HepG2 (cell line): ENCODE measurements at regions not wholly inside any gene's neighbourhood (a gene's known extent, or its start where the extent isn't known, plus 50 kb on each side); places are given as distances from the start of the nearest gene placed in this dataset.

ENCODE experiments used
- ATAC-seq: fragments of 200-7000 bp; cut with Tn5 transposase; 3 replicates; pipeline ENCODE4 v1.9.1; 2020; ENCODE audit warnings: mild to moderate bottlenecking, moderate library complexity
- BruUV-seq: library from RNA; stranded (reverse); fragments of 400-500 nt; replicated peaks from 2 replicates; lab custom pipeline; 2021; lab: Mats Ljungman, UMichigan
- CTCF ChIA-PET: fragments of 300-600 bp; formaldehyde crosslinking; extraction: SDS; loops from one replicate; lab custom pipeline; 2021; ENCODE audit warnings: low total read pairs, inconsistent platforms, low intra/inter-chr PET ratio; lab: Yijun Ruan, JAX
- POLR2A ChIA-PET: fragments of 350-600 bp; sonication (Branson Sonifier 250); formaldehyde crosslinking; loops from one replicate; lab custom pipeline; 2020; ENCODE audit warnings: antibody characterized with exemption, inconsistent platforms; lab: Yijun Ruan, JAX
- DNase-seq: peaks from one replicate; pipeline ENCODE4 v3.0.0-alpha.2; 2015; ENCODE audit warnings: low spot score
- FAIRE-seq: peaks from 3 replicates; lab custom pipeline; 2011; peaks lifted over from hg19 to GRCh38; lab: Jason Lieb, UNC
- H2AFZ ChIP-seq: one replicate; pipeline ENCODE4 v1.6.1; 2011; ENCODE audit warnings: low read length, inconsistent platforms
- H3K27ac ChIP-seq: fragments of 300-600 bp; 3 replicates; pipeline ENCODE4 v1.8.0; 2011; ENCODE audit warnings: mixed run types, mild to moderate bottlenecking, mixed read lengths, low read length, inconsistent platforms; ENCODE audit not compliant: insufficient read depth; ENCODE audit errors: extremely low read length
- H3K27me3 ChIP-seq, 2 experiments: fragments of 200-600 bp in 1 of 2; 2 replicates in 1 of 2; 3 replicates in 1 of 2; pipeline versions ENCODE4 v1.6.0 to v1.8.0; 2011; ENCODE audit warnings: low read length in 2 of 2, mild to moderate bottlenecking in 2 of 2, moderate library complexity in 2 of 2, inconsistent platforms in 1 of 2; ENCODE audit not compliant: insufficient read depth in 2 of 2, control insufficient read depth in 1 of 2
- H3K36me3 ChIP-seq, 2 experiments: fragments of 200-600 bp in 1 of 2; replicated peaks in 1 of 2; 2 replicates in 1 of 2; 3 replicates in 1 of 2; pipeline versions ENCODE4 v1.5.1 to v1.8.0; 2011; ENCODE audit warnings: low read length in 2 of 2, inconsistent platforms in 1 of 2; ENCODE audit not compliant: insufficient read depth in 2 of 2, control insufficient read depth in 1 of 2
- H3K4me1 ChIP-seq: 2 replicates; pipeline ENCODE4 v1.5.1; 2012; ENCODE audit warnings: low read length, inconsistent platforms; ENCODE audit not compliant: insufficient read depth
- H3K4me2 ChIP-seq: 2 replicates; pipeline ENCODE4 v1.6.0; 2011; ENCODE audit warnings: low read depth, low read length, inconsistent platforms
- H3K4me3 ChIP-seq, 3 experiments: fragments of 200-600 bp in 1 of 3; sonication (generic), shearing (Covaris generic) in 1 of 3; replicated peaks in 1 of 3; 2 replicates each; pipeline ENCODE4 v1.5.1; 2011 to 2016; ENCODE audit warnings: low read length in 3 of 3, inconsistent platforms in 2 of 3, low read depth in 2 of 3, mild to moderate bottlenecking in 2 of 3, control low read depth in 1 of 3, mixed read lengths in 1 of 3; ENCODE audit not compliant: insufficient read depth in 1 of 3
- H3K79me2 ChIP-seq: one replicate; pipeline ENCODE4 v1.6.1; 2011; ENCODE audit warnings: low read length, inconsistent platforms; ENCODE audit not compliant: insufficient read depth
- H3K9ac ChIP-seq: 2 replicates; pipeline ENCODE4 v1.6.0; 2011; ENCODE audit warnings: mild to moderate bottlenecking, low read depth, low read length, inconsistent platforms; ENCODE audit not compliant: insufficient read depth
- H3K9me3 ChIP-seq: 2 replicates; pipeline ENCODE4 v1.5.1; 2012; ENCODE audit warnings: mild to moderate bottlenecking, low read length
- H4K20me1 ChIP-seq: 2 replicates; pipeline ENCODE4 v1.6.0; 2011; ENCODE audit warnings: inconsistent platforms, mild to moderate bottlenecking, low read length, moderate library complexity; ENCODE audit not compliant: insufficient read depth
- AGO1 ChIP-seq: fragments of 200-400 bp; formaldehyde crosslinking; IDR thresholded peaks from 2 replicates; pipeline ENCODE4 v1.6.1; 2017; ENCODE audit warnings: mild to moderate bottlenecking, low read depth, low read length, moderate library complexity; ENCODE audit not compliant: poor library complexity, severe bottlenecking
- HOXA3 ChIP-seq: sonication (generic); formaldehyde crosslinking; IDR thresholded peaks from 2 replicates; pipeline ENCODE4 v1.5.0; 2020; ENCODE audit warnings: missing genetic modification reagents
- KDM4B ChIP-seq: sonication (generic); formaldehyde crosslinking; IDR thresholded peaks from 2 replicates; pipeline ENCODE4 v1.4.0; 2020; ENCODE audit warnings: missing genetic modification reagents
- PRPF4 ChIP-seq: fragments of 200-400 bp; formaldehyde crosslinking; IDR thresholded peaks from 2 replicates; pipeline ENCODE4 v1.6.1; 2016; ENCODE audit warnings: low read length, low read depth; ENCODE audit not compliant: poor library complexity, severe bottlenecking
- RFX1 ChIP-seq: fragments of 450-650 bp; IDR thresholded peaks from 2 replicates; pipeline ENCODE4 v1.6.1; 2017
- TP53 ChIP-seq: sonication (generic); formaldehyde crosslinking; conservative IDR thresholded peaks from 2 replicates; pipeline ENCODE4 v1.4.0; 2020; ENCODE audit warnings: missing genetic modification reagents
- ZNF280B ChIP-seq: sonication (generic); formaldehyde crosslinking; IDR thresholded peaks from 2 replicates; pipeline ENCODE4 v1.5.0; 2020; ENCODE audit warnings: missing genetic modification reagents, mild to moderate bottlenecking, borderline replicate concordance
- WGBS: methylation state at CpG from one replicate; pipeline ENCODE4 v1.1.6; 2017; ENCODE audit warnings: low lambda C conversion rate; 5-methylcytosine and 5-hydroxymethylcytosine counted together
- in situ Hi-C: cut with HindIII; loops from 2 replicates; pipeline ENCODE4 v1.10.0; 2017; ENCODE audit warnings: low pct_unique_long_range_greater_than_20kb; ENCODE audit not compliant: extremely low pct_ligation_motif_present
- intact Hi-C: fragments of 100-400 bp; cut with micrococcal nuclease; formaldehyde crosslinking; loops from one replicate; pipeline ENCODE4 v1.10.0; 2022; ENCODE audit not compliant: unreplicated experiment
- TF ChIP-seq, protein P1 (sequence below): sonication (generic); formaldehyde crosslinking; IDR thresholded peaks from 2 replicates; pipeline ENCODE4 v1.5.1; 2020; ENCODE audit warnings: mild to moderate bottlenecking, missing genetic modification reagents, moderate library complexity
- TF ChIP-seq, protein P2 (sequence below): sonication (generic); formaldehyde crosslinking; IDR thresholded peaks from 2 replicates; pipeline ENCODE4 v1.5.0; 2020; ENCODE audit warnings: missing genetic modification reagents
- TF ChIP-seq, protein P3 (sequence below): sonication (generic); formaldehyde crosslinking; IDR thresholded peaks from 2 replicates; pipeline ENCODE4 v1.8.1; 2022; ENCODE audit warnings: mild to moderate bottlenecking, missing genetic modification reagents

- TF ChIP-seq, protein P1, sequence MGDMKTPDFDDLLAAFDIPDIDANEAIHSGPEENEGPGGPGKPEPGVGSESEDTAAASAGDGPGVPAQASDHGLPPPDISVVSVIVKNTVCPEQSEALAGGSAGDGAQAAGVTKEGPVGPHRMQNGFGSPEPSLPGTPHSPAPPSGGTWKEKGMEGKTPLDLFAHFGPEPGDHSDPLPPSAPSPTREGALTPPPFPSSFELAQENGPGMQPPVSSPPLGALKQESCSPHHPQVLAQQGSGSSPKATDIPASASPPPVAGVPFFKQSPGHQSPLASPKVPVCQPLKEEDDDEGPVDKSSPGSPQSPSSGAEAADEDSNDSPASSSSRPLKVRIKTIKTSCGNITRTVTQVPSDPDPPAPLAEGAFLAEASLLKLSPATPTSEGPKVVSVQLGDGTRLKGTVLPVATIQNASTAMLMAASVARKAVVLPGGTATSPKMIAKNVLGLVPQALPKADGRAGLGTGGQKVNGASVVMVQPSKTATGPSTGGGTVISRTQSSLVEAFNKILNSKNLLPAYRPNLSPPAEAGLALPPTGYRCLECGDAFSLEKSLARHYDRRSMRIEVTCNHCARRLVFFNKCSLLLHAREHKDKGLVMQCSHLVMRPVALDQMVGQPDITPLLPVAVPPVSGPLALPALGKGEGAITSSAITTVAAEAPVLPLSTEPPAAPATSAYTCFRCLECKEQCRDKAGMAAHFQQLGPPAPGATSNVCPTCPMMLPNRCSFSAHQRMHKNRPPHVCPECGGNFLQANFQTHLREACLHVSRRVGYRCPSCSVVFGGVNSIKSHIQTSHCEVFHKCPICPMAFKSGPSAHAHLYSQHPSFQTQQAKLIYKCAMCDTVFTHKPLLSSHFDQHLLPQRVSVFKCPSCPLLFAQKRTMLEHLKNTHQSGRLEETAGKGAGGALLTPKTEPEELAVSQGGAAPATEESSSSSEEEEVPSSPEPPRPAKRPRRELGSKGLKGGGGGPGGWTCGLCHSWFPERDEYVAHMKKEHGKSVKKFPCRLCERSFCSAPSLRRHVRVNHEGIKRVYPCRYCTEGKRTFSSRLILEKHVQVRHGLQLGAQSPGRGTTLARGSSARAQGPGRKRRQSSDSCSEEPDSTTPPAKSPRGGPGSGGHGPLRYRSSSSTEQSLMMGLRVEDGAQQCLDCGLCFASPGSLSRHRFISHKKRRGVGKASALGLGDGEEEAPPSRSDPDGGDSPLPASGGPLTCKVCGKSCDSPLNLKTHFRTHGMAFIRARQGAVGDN (CRISPR knock-in tag) = peak; percentile 53; the same call in 1 of the 2 replicates
- peak; percentile 39; the same call in 1 of the 2 replicates for TF ChIP-seq HOXA3 (CRISPR knock-in tag)
These were observed 135.3 kb upstream of the HS3ST4 start (continued) for GRCh38 chr16:25556289-25556967.

GRCh38 chr16:25553711-25554436 is 137.9 kb upstream of the HS3ST4 start:
- no peak for ATAC-seq
- Histone ChIP-seq H4K20me1 (no peaks in the 10 kb centered on the region), H3K9ac (no peak overlapping the region), H3K4me2 (no peak overlapping the region), H3K4me1 (peaks cover 18% of the 10 kb centered on the region), H3K27me3 (no peaks in the 10 kb centered on the region), H3K4me3 (no peak overlapping the region), H3K27ac (no peak overlapping the region), H3K9me3 (peaks cover 31% of the 10 kb centered on the region), H3K79me2 (no peaks in the 10 kb centered on the region), H3K36me3 (no peaks in the 10 kb centered on the region), H2AFZ (no peak overlapping the region)
- no TSS peak for BruUV-seq
- intact Hi-C loops = no loop called here
- no peak for FAIRE-seq
- no peak for DNase-seq
- 95% methylated on average over 4 of the region's 4 CpGs for WGBS
- POLR2A ChIA-PET = no interaction called here
- in situ Hi-C loops = no loop called here
- CTCF ChIA-PET = no interaction called here
- TF ChIP-seq RFX1 (no peak), AGO1 (no peak), TP53 (peak; percentile 100), PRPF4 (no peak), ZNF280B (CRISPR knock-in tag) (no peak), KDM4B (no peak)
- TF ChIP-seq, protein P2, sequence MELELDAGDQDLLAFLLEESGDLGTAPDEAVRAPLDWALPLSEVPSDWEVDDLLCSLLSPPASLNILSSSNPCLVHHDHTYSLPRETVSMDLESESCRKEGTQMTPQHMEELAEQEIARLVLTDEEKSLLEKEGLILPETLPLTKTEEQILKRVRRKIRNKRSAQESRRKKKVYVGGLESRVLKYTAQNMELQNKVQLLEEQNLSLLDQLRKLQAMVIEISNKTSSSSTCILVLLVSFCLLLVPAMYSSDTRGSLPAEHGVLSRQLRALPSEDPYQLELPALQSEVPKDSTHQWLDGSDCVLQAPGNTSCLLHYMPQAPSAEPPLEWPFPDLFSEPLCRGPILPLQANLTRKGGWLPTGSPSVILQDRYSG (CRISPR knock-in tag) = no peak
- TF ChIP-seq, protein P3, sequence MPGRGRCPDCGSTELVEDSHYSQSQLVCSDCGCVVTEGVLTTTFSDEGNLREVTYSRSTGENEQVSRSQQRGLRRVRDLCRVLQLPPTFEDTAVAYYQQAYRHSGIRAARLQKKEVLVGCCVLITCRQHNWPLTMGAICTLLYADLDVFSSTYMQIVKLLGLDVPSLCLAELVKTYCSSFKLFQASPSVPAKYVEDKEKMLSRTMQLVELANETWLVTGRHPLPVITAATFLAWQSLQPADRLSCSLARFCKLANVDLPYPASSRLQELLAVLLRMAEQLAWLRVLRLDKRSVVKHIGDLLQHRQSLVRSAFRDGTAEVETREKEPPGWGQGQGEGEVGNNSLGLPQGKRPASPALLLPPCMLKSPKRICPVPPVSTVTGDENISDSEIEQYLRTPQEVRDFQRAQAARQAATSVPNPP = no peak
